ENCODE measurements at regions not wholly inside any gene's neighbourhood (a gene's known extent, or its start where the extent isn't known, plus 50 kb on each side); places are given as distances from the start of the nearest gene placed in this dataset.
"Not testable (repeated sequence)": the region's sequence is repeated elsewhere in the genome, so short reads cannot be mapped to it uniquely, and the experiment has no call there.

- H3T11ph ChIP-seq (ENCODE audit: low read length) = no peak overlapping the region
- H3K27me3 Mint-ChIP-seq (ENCODE audit: low read depth) = no peaks in the 10 kb centered on the region; the same call in 1 of the 2 replicates
- H3K23ac ChIP-seq (ENCODE audit: insufficient read length, low read depth, low read length) = no peak overlapping the region
- peaks cover 27 to 37% of the 10 kb centered on the region in 2 experiments for H3K4me1 Mint-ChIP-seq
- no peak for TF ChIP-seq CTCF (conservative IDR thresholded peaks at IDR 0.05)
- H4K91ac ChIP-seq (ENCODE audit: insufficient read length, low read depth, low read length) = no peak overlapping the region
- no peaks in the 10 kb centered on the region for H3K79me1 ChIP-seq (ENCODE audit: insufficient read depth, low read depth, low read length, poor library complexity, severe bottlenecking)
- no peak overlapping the region for H2BK5ac ChIP-seq (ENCODE audit: insufficient read length, low read length)
- no peak overlapping the region for H3K27ac ChIP-seq (ENCODE audit: insufficient read length, low read depth, low read length)
- H3K14ac ChIP-seq (ENCODE audit: insufficient read depth, low read length) = no peak overlapping the region
- H3K4me2 ChIP-seq (ENCODE audit: insufficient read depth, insufficient read length, low read length) = no peak overlapping the region
- H3K9me3 Mint-ChIP-seq = peaks cover 51 to 55% of the 10 kb centered on the region in 2 experiments
- peaks cover 32% of the 10 kb centered on the region for H3K9me3 ChIP-seq (ENCODE audit: control insufficient read depth, low read depth, low read length)
- no peak overlapping the region for H3K4ac ChIP-seq (ENCODE audit: low read depth, low read length)
- DNase-seq = no peak
- peaks cover 37 to 54% (median 42%) of the 10 kb centered on the region in 3 experiments for H3K36me3 Mint-ChIP-seq (ENCODE audit: insufficient read depth in 1 of 3, low read depth in 3 of 3)
- H3K27ac Mint-ChIP-seq = no peak overlapping the region
- whole genome bisulfite sequencing (ENCODE audit: extremely low coverage, insufficient read length, low lambda C conversion rate) = no CpG with 5 or more reads among the region's 4 CpGs
- H2BK120ac ChIP-seq (ENCODE audit: low read depth, low read length, poor library complexity, severe bottlenecking) = no peak overlapping the region
- no peak overlapping the region for H2BK12ac ChIP-seq (ENCODE audit: insufficient read length, low read depth, low read length)
- H3K56ac ChIP-seq (ENCODE audit: insufficient read length, low read depth, low read length) = no peak overlapping the region
- H3K9ac ChIP-seq (ENCODE audit: extremely low read depth, insufficient read length, low read length) = no peak overlapping the region
- H3K23me2 ChIP-seq (ENCODE audit: insufficient read length, low read depth, low read length, poor library complexity, severe bottlenecking) = no peaks in the 10 kb centered on the region
- H3K18ac ChIP-seq (ENCODE audit: insufficient read length, low read depth, low read length) = no peak overlapping the region
- H2BK15ac ChIP-seq (ENCODE audit: low read depth, low read length) = no peak overlapping the region
- H2AFZ ChIP-seq (ENCODE audit: low read length) = no peak overlapping the region
- H2AK5ac ChIP-seq (ENCODE audit: insufficient read length, low read length) = no peak overlapping the region
- H4K20me1 ChIP-seq (ENCODE audit: control insufficient read depth, insufficient read depth, insufficient read length) = no peaks in the 10 kb centered on the region
- H4K5ac ChIP-seq (ENCODE audit: insufficient read length, low read depth, low read length) = no peak overlapping the region
- H3K79me2 ChIP-seq (ENCODE audit: insufficient read depth, low read length) = no peaks in the 10 kb centered on the region
- no peak overlapping the region for H4K8ac ChIP-seq (replicated peaks; ENCODE audit: insufficient read length, low read depth, low read length)
- no peaks in the 10 kb centered on the region for H3K27me3 ChIP-seq (ENCODE audit: insufficient read depth, low read length)
- 0 out of 2 replicates have a peak, but pooled peaks cover 2% of the 10 kb centered on the region for H3K4me1 ChIP-seq (ENCODE audit: insufficient read depth, low read length)
- H3K4me3 Mint-ChIP-seq = no peak overlapping the region
- H2BK20ac ChIP-seq (ENCODE audit: low read depth, low read length, poor library complexity, severe bottlenecking) = no peak overlapping the region
These were observed 197.5 kb upstream of the ARL4C start for GRCh38 chr2:234694244-234695013.

- not testable (repeated sequence) for H2BK20ac ChIP-seq (ENCODE audit: low read depth, low read length, poor library complexity, severe bottlenecking); H4K8ac ChIP-seq (replicated peaks; ENCODE audit: insufficient read length, low read depth, low read length); DNase-seq; H4K5ac ChIP-seq (ENCODE audit: insufficient read length, low read depth, low read length); H2BK5ac ChIP-seq (ENCODE audit: insufficient read length, low read length); H2BK15ac ChIP-seq (ENCODE audit: low read depth, low read length); H3K27ac Mint-ChIP-seq; H3K4ac ChIP-seq (ENCODE audit: low read depth, low read length); H2BK12ac ChIP-seq (ENCODE audit: insufficient read length, low read depth, low read length); H3K18ac ChIP-seq (ENCODE audit: insufficient read length, low read depth, low read length); H4K91ac ChIP-seq (ENCODE audit: insufficient read length, low read depth, low read length); H2BK120ac ChIP-seq (ENCODE audit: low read depth, low read length, poor library complexity, severe bottlenecking); H3K23me2 ChIP-seq (ENCODE audit: insufficient read length, low read depth, low read length, poor library complexity, severe bottlenecking); H3K27me3 Mint-ChIP-seq (ENCODE audit: low read depth); H2AK5ac ChIP-seq (ENCODE audit: insufficient read length, low read length); H3K4me2 ChIP-seq (ENCODE audit: insufficient read depth, insufficient read length, low read length); H3K79me2 ChIP-seq (ENCODE audit: insufficient read depth, low read length); H3K56ac ChIP-seq (ENCODE audit: insufficient read length, low read depth, low read length); H3K4me1 ChIP-seq (ENCODE audit: insufficient read depth, low read length); H3K23ac ChIP-seq (ENCODE audit: insufficient read length, low read depth, low read length); H3K14ac ChIP-seq (ENCODE audit: insufficient read depth, low read length); H3K79me1 ChIP-seq (ENCODE audit: insufficient read depth, low read depth, low read length, poor library complexity, severe bottlenecking); H3K9ac ChIP-seq (ENCODE audit: extremely low read depth, insufficient read length, low read length); H2AFZ ChIP-seq (ENCODE audit: low read length); H3T11ph ChIP-seq (ENCODE audit: low read length); H3K27me3 ChIP-seq (ENCODE audit: insufficient read depth, low read length); H3K27ac ChIP-seq (ENCODE audit: insufficient read length, low read depth, low read length); H3K4me3 Mint-ChIP-seq; H4K20me1 ChIP-seq (ENCODE audit: control insufficient read depth, insufficient read depth, insufficient read length)
- WGBS (ENCODE audit: extremely low coverage, insufficient read length, low lambda C conversion rate) = no CpG with 5 or more reads among the region's 2 CpGs
- H3K36me3 Mint-ChIP-seq (ENCODE audit: insufficient read depth in 1 of 3, low read depth in 3 of 3) = peaks cover 32 to 59% (median 37%) of the 10 kb centered on the region in 3 experiments
- H3K4me1 Mint-ChIP-seq = peaks cover 23 to 36% of the 10 kb centered on the region in 2 experiments
- H3K9me3 Mint-ChIP-seq = peaks cover 46 to 48% of the 10 kb centered on the region in 2 experiments
- peaks cover 32% of the 10 kb centered on the region for H3K9me3 ChIP-seq (ENCODE audit: control insufficient read depth, low read depth, low read length)
These were observed 196.9 kb upstream of the ARL4C start for GRCh38 chr2:234693681-234694190.
